Subcutaneous abdominal adipose tissue (tissue), 5 donors: ENCODE measurements at regions not wholly inside any gene's neighbourhood (a gene's known extent, or its start where the extent isn't known, plus 50 kb on each side); places are given as distances from the start of the nearest gene placed in this dataset.
"Not testable (repeated sequence)": the region's sequence is repeated elsewhere in the genome, so short reads cannot be mapped to it uniquely, and the experiment has no call there.

ENCODE experiments used
- H3K27ac ChIP-seq: one replicate; pipeline ENCODE4 v1.7.0; 2013; ENCODE audit warnings: low read depth, mild to moderate bottlenecking, inconsistent platforms, low read length, moderate library complexity
- H3K27me3 ChIP-seq, 5 donors: one replicate each; pipeline ENCODE4 v1.7.0; 2013; ENCODE audit warnings: low read length in 5 of 5, inconsistent platforms in 1 of 5; ENCODE audit not compliant: control insufficient read depth in 5 of 5, insufficient read depth in 4 of 5
- H3K36me3 ChIP-seq, 5 donors: one replicate each; pipeline ENCODE4 v1.7.0; 2013; ENCODE audit warnings: low read length in 5 of 5; ENCODE audit not compliant: control insufficient read depth in 5 of 5, insufficient read depth in 5 of 5
- H3K4me1 ChIP-seq, 5 donors: one replicate each; pipeline ENCODE4 v1.7.0; 2013; ENCODE audit warnings: low read length in 5 of 5, mild to moderate bottlenecking in 3 of 5, moderate library complexity in 1 of 5; ENCODE audit not compliant: control insufficient read depth in 5 of 5, insufficient read depth in 5 of 5
- H3K4me3 ChIP-seq, 5 donors: one replicate each; pipeline ENCODE4 v1.7.0; 2013; ENCODE audit warnings: low read length in 5 of 5, low read depth in 1 of 5
- H3K9ac ChIP-seq, 5 donors: one replicate each; pipeline ENCODE4 v1.7.0; 2013; ENCODE audit warnings: low read length in 5 of 5, mild to moderate bottlenecking in 4 of 5, moderate library complexity in 3 of 5
- H3K9me3 ChIP-seq, 5 donors: one replicate each; pipeline ENCODE4 v1.7.0; 2013; ENCODE audit warnings: low read length in 5 of 5; ENCODE audit not compliant: control insufficient read depth in 5 of 5
- donor health status: healthy.
- donor health status: healthy.
- donor health status: healthy.
- donor health status: healthy.
- donor health status: healthy.

DNA sequence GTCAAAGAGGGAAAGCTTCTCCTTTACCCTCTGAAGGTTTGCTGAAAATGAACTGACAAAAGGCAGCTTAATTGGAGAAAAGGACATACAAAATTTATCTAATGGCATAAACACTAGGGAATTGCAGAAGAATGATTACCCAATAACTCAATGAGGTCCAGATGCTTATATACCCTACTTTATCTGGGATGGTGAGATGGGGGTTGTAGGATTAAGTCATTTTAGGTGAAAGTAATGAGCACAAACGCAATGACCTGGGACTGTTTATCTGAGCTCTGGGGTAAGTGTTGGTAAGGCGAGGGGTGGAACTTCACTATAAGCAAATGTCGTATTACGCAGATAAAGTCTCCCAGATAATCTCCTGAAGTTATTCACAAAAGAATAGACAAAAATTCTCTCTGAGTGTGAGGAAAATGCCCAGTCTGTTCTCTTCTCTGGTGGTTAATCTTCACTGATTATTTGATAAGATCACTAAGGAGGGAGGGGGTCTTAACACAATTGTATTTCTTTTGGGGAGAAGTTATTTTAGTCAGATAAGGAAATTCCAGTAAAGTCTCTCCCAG, 1067.8 kb downstream of the DNAJB9 start:
- H3K36me3 ChIP-seq, result no peaks in the 10 kb centered on the region
- peaks cover 0 to 7% (median 4%) of the 10 kb centered on the region in 5 donors for H3K9me3 ChIP-seq
- no peaks in the 10 kb centered on the region for H3K4me1 ChIP-seq
- no peaks in the 10 kb centered on the region for H3K27me3 ChIP-seq
- H3K27ac ChIP-seq, result no peak overlapping the region
- H3K4me3 ChIP-seq, result no peak overlapping the region
- H3K9ac ChIP-seq, result no peak overlapping the region

GRCh38 chr7:109638321-109638720, 1068.6 kb downstream of the DNAJB9 start:
- H3K4me3 ChIP-seq, result no peak overlapping the region
- H3K27me3 ChIP-seq, result no peaks in the 10 kb centered on the region
- H3K27ac ChIP-seq, result no peak overlapping the region
- H3K36me3 ChIP-seq, result no peaks in the 10 kb centered on the region
- peaks cover 0 to 2% (median 0%) of the 10 kb centered on the region in 5 donors for H3K9me3 ChIP-seq
- no peaks in the 10 kb centered on the region for H3K4me1 ChIP-seq
- no peak overlapping the region for H3K9ac ChIP-seq

DNA sequence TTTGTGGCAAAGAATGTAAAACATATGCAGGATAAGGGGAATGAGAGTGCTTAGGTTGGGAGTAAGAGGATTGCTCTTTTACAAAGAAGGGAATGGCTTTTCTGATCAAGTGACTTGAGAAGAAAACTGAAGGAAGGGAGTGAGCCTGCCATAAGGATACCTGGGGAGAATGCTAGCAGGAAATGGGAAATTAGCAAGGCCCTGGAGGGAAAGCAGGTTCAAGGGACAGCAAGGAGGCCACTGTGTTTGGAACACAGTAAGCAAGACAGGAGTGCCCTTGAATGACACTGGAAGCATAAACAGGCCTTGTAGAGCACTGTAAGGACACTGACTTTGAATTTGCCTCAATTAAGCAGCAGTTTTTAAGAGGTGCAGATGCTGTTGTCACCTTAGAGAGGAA, 1069.9 kb downstream of the DNAJB9 start:
- H3K9me3 ChIP-seq, result peaks cover 0 to 2% (median 0%) of the 10 kb centered on the region in 5 donors
- H3K36me3 ChIP-seq, result no peaks in the 10 kb centered on the region
- no peak overlapping the region for H3K9ac ChIP-seq
- H3K4me3 ChIP-seq, result no peak overlapping the region
- no peaks in the 10 kb centered on the region for H3K27me3 ChIP-seq
- no peaks in the 10 kb centered on the region for H3K4me1 ChIP-seq
- H3K27ac ChIP-seq, result no peak overlapping the region

GRCh38 chr7:109641445-109641844, 1071.8 kb downstream of the DNAJB9 start:
- Histone ChIP-seq H3K4me1 (no peaks in the 10 kb centered on the region), H3K36me3 (no peaks in the 10 kb centered on the region), H3K27ac (no peak overlapping the region), H3K9me3 (peaks cover 0 to 2% (median 0%) of the 10 kb centered on the region in 5 donors), H3K27me3 (no peaks in the 10 kb centered on the region), H3K4me3 (no peak overlapping the region), H3K9ac (no peak overlapping the region)

- no peaks in the 10 kb centered on the region for H3K27me3 ChIP-seq
- no peaks in the 10 kb centered on the region for H3K9me3 ChIP-seq
- no peak overlapping the region for H3K9ac ChIP-seq
- no peaks in the 10 kb centered on the region for H3K36me3 ChIP-seq
- no peaks in the 10 kb centered on the region for H3K4me1 ChIP-seq
- no peak overlapping the region for H3K27ac ChIP-seq
- no peak overlapping the region for H3K4me3 ChIP-seq
Measured at GRCh38 chr7:109646124-109646523, 1076.5 kb downstream of the DNAJB9 start.

DNA sequence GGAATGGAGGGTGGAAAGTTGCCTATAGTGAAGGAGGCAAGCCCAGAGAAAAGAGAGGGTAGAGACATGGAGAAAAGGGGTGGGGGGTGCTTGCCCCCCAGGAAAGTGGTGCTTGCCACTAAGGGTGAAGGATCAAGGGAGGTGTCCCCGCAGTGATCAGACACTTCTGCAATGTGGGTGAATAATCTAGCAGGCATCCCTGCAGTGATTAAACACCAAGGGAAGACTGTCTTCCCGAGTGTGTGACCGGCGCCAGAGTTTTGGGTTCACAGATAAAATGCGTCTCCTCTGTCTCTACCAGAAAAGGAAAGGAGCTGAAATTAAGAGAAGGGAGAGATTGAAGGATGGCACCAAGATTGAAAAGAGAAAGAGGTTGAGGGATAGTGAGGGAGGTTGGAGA, 1076.9 kb downstream of the DNAJB9 start:
- H3K9me3 ChIP-seq, H3K4me1 ChIP-seq, H3K4me3 ChIP-seq, H3K36me3 ChIP-seq, H3K9ac ChIP-seq, H3K27ac ChIP-seq, H3K27me3 ChIP-seq: not testable (repeated sequence)

DNA sequence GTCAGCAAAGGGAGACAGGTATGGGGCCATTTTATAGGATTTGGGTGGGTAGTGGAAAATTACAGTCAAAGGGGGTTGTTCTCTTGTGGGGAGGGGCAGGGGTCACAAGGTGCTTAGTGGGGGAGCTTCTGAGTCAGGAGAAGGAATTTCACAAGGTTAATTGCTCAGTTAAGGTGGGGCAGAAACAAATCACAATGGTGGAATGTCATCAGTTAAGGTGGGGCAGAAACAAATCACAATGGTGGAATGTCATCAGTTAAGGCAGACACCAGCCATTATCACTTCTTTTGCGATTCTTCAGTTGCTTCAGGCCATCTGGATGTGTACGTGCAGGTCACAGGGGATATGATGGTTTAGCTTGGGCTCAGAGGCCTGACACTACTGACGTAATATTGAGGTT, 1077.6 kb downstream of the DNAJB9 start:
- not testable (repeated sequence) for H3K27me3 ChIP-seq, H3K36me3 ChIP-seq, H3K9me3 ChIP-seq, H3K4me1 ChIP-seq, H3K9ac ChIP-seq, H3K27ac ChIP-seq, H3K4me3 ChIP-seq

- Histone ChIP-seq H3K27ac (no peak overlapping the region), H3K9ac (no peak overlapping the region), H3K4me3 (no peak overlapping the region), H3K36me3 (no peaks in the 10 kb centered on the region), H3K27me3 (no peaks in the 10 kb centered on the region), H3K9me3 (no peaks in the 10 kb centered on the region), H3K4me1 (no peaks in the 10 kb centered on the region)
Measured at GRCh38 chr7:109659261-109659660, 1089.6 kb downstream of the DNAJB9 start.

- Histone ChIP-seq H3K27ac (no peak overlapping the region), H3K9me3 (no peaks in the 10 kb centered on the region), H3K9ac (no peak overlapping the region), H3K36me3 (no peaks in the 10 kb centered on the region), H3K27me3 (no peaks in the 10 kb centered on the region), H3K4me3 (no peak overlapping the region), H3K4me1 (no peaks in the 10 kb centered on the region)
Measured at GRCh38 chr7:109660401-109660800, 1090.7 kb downstream of the DNAJB9 start.

GRCh38 chr7:109663806-109664205, 1094.1 kb downstream of the DNAJB9 start:
- no peaks in the 10 kb centered on the region for H3K36me3 ChIP-seq
- H3K27ac ChIP-seq, result no peak overlapping the region
- H3K4me3 ChIP-seq, result no peak overlapping the region
- no peaks in the 10 kb centered on the region for H3K27me3 ChIP-seq
- no peak overlapping the region for H3K9ac ChIP-seq
- no peaks in the 10 kb centered on the region for H3K9me3 ChIP-seq
- H3K4me1 ChIP-seq, result no peaks in the 10 kb centered on the region

- not testable (repeated sequence) for H3K4me3 ChIP-seq, H3K9me3 ChIP-seq, H3K27me3 ChIP-seq, H3K4me1 ChIP-seq, H3K36me3 ChIP-seq, H3K9ac ChIP-seq, H3K27ac ChIP-seq
Measured at GRCh38 chr7:109687269-109687668, 1117.6 kb downstream of the DNAJB9 start.
